Fibroblast of peridontal ligament (primary cell): ENCODE measurements at regions not wholly inside any gene's neighbourhood (a gene's known extent, or its start where the extent isn't known, plus 50 kb on each side); places are given as distances from the start of the nearest gene placed in this dataset.

Source experiments
- DNase-seq: peaks from one replicate; pipeline ENCODE4 v3.0.0-alpha.2; 2010; ENCODE audit errors: extremely low read depth

DNA sequence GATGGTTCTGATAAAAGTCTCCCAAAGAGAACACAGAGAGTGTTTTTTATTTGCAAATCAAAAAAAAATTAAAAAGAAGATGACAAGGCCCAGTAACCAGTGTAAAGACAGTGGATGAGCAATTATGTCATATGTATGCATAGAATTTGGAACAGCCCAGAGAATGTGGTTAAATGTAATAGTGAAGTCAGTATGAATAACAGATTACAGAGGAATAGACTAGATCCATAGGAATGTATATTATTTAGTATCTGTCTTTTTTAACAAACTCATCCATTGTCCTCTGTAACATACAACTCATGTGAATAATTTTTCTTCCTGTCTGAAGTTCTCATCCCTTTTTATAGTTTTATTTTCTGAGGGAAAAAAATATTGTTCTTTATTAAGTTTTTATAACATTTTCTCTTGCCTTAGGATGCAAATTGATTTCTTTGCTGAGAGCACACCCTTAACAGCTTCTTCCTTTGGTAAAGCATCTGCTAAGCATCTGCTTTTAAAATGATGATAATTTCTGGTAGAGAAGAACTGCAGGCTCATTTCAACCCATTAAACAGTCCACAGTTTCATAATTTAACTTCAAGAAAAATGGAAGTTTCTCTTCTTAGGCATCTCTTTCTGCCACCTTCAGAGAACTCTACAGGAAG lies 266.5 kb upstream of the MTNR1B start:
- peak; percentile 21 for DNase-seq

DNA sequence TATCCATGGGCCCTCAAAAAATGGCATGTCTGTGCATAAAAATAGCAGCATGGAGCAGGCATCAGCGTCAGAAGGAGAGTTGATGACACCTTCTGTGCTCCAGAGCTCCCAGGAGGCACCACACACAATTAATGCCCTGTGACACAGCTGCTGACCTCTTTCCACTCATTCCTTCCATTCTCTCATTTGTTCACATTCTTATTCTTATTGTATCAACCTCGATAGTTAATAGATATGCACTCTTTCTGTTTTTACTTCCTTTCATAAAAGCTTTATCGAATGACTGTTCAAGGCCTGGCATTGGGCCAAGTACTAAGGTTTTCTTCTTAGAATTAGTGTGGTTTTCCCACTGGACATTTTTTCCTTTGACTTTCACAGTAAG lies 266.0 kb upstream of the MTNR1B start:
- no peak for DNase-seq

DNA sequence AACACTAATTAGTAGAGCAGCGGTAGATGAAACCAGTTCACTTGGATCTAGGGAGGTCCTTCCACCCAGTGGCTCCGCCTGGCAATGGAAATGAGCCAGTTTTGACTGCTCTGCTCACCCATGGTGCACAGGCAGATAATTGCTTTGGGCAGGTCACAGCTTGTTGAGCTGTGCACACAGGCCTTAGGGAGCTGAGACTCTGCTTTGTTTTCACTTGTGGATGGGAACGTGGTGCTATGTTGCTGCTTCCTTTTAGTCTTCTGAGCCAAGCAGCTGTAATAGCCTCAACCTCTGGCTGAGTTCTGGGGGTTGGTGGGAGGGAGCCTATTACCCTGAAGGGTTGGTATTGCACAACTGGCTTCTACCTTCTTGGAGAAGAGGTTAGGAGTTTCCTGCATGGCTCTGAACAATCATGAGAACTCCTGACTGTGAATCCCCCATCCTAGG lies 262.3 kb upstream of the MTNR1B start:
- no peak for DNase-seq

DNA sequence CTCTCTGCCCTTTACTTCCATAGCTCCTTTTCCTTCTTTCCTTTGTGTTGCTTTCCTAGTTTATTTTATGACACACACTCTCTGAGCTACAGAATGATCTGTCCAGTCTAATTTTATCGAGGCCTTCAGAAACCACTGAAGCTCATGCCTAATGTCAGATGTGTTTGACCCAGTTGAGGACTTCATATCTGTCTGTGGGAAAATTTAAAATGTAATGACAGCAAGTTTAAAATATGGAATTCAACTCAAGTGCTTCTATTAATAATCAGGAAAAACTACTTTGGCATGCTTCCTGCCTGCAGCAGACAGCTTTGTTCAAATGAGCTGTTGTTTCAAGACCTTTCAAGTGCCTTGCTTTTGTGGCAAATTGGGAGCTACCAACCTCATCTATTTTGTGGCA lies 261.8 kb upstream of the MTNR1B start:
- no peak for DNase-seq

DNA sequence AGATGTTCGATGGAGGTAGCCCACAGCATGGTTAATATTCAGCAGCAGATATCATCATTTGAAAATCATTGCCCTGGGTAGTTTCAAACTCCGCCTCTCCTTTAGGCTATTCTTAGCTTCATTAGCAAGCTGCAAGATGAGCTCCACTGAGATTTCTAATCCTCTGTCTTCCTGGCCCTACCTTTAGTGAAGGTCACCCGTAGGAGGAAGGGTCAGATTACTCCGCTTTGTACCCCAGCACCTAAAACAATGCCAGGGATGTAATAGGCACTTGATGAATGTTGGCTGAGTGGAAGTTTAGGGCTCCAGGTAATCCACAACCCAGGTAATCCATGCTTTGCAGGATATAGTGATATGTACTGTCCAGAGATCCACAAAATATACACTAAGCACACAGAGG lies 260.1 kb upstream of the MTNR1B start:
- no peak for DNase-seq

DNA sequence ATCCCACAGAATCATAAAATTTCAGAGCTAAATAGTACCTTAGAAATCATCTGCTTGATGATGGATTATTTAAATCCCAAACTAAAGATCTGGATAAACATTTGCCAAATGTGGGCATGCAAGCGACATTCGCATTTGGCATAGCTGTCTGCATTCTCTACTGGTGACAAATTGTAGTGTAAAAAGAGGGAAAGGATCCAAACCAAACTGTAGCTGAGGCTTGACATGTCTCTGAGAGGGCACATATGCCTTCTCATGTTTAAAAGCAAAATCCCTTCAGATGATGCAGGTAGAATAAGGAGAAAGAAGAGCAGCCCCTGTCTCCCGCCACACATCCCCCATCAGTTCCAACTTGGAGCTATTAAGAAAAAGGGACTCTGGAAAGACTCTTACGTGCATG lies 257.5 kb upstream of the MTNR1B start:
- no peak for DNase-seq

DNA sequence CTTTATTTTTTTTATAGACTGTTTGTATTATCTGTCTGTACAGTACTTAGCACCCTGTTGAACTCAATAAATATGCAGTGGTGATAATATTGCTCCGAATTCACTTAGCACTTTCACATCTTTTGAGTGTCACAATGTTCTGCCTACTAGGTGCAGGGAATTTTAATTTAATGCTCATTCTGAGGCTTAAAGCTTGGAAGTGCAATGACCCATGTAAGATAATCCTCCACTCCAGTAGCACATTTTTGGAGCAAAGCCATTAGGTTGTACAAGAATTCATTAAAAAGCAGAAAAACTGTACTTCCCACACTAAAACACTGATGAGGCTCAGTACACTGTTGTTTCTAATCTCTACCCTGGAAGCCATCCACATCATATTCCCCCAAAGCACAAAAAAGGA lies 255.3 kb upstream of the MTNR1B start:
- no peak for DNase-seq

DNA sequence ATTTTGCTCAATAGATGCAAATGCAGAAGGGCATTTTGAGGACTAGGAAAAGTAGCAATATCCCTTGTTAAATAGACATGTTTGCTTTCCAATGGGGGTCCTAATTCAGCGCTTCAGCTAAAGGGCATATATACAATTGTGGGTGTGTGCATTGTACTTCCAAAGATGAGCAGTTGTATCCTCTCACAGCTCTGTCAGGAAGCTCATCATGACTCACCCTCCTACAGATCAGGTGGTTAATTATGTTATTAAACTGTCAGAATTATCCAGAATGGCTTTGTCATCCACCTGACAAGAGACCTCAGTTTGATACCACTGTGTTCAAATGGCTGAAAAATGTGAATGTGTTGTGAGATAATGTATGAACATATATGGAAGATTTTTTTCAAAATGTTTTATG lies 252.2 kb upstream of the MTNR1B start:
- no peak for DNase-seq

DNA sequence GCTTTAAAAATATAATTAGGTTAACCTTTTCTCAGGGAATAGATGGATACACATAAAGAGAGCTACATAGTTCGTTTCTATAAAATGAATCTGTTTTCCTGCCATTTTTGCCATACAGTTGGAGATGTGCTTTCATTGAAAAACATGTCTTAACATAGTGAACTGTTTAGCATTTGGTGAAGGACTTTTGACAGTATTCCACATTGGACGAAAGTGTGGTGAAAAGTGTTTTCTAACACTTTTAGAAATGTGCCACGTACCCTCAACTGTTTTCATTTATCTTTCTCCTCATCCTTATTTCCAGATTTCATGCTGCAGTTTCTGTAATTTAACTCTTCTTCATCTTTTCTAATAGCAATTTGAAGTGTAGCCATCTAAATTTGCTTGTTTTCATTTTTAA lies 249.1 kb upstream of the MTNR1B start:
- DNase-seq, result no peak

DNA sequence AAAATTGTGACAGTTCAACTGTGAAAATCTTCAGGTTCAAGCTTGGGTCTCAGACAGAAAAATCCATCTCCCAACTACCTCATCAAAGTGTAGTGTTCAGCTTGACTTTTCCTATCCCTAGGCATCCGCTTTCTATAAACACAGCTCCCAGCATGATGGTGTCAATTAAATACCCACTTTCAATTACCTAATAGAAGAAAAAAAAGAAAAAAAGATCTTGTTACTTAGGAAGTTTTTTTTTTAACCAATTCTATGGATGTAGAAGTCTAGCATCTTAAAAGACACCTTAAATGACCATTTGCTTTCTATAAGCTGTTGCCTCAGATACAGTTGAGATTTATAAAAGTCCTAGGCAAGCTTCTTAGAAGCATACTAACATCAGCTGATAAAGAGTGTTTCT lies 244.1 kb upstream of the MTNR1B start:
- DNase-seq, result no peak

DNA sequence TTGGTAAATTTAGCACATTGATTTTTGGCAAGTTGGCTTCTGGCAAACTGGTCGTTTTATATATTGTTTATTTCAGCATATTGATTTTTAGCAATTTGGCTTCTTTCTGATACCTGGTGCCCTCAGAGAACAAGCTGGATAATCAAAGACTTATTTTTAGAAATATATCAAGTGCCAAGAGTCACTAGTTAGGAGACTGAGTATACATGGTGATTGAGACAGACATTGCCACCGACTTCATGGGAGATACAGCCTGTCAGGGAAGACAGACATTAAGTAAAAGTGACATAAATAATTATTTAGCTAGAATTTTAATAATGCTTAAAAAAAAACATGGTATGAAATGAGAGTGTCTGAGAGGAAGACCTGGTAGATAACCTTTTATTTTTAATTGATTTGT lies 242.3 kb upstream of the MTNR1B start:
- no peak for DNase-seq

DNA sequence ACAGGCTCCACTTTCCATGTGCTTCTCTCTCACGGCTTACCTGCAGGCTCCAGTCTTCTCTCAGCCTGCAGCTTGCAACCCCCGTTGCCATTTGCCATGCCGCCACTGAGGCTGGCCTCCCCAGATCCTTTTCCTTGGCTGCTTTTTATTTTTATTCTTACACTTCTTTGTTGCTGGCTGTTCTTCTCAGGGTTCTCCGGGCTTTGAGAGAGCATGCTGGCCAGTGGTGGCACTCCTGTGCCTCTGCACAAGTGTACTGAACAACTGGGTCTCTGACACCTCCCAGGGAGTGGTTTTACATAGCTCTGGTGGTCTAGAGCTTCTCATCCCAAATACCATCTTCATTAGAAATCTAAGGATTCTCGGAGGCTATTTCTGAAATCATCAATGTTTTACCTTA lies 241.7 kb upstream of the MTNR1B start:
- no peak for DNase-seq

DNA sequence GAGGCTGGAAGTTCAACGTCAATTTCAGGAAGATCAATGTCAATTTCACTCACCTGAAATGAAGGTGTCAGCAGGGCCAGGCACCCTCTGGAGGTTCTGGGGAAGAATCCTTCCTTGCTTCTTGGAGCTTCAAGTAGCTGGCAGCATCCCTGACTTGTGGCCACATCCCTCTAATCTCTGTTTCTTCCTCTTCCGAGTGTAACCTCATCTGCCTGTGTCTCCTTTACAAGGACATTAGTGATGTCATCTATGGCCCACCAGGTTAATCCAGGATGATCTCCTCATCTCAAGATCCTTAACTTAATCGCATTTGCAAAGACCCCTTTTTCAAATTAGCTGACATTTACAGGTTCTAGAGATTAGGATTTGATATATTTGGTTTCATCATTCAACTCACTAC lies 240.8 kb upstream of the MTNR1B start:
- no peak for DNase-seq

DNA sequence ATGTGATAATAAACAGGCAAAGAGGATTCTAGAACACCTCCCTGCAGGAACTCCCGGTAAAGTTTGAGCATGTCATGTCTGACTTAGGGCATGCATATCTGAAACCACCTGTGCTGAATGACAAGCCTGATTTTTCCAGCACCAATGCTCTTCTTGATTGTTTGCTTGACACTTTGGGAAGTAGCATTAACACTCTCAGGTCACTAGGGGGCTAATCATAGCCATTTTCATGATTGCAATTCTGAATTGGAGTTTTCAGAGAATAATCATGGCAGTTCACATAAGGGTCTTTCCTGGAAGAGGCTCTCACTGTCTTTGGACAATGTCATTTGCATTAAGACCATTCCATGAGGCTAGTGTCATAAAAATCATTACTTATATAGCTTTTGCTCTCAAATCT lies 234.4 kb upstream of the MTNR1B start:
- DNase-seq, result no peak

DNA sequence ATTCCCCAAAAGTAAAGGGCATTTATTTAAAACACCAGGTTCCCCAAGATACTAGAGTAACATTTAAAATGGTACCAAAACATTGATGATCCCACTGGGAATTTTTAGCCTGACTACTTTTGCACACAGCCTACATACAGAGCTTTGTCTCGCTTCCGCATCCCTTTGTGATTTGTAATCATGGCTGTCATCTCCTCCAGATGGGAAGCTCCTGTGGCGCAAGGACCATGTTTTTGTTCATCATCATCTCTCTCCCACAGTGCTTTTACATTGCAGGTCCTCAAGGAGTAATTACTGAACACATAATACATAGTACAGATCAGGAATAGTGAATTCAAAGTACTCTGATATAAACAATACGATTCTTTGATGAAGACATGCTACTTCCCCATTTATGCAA lies 231.2 kb upstream of the MTNR1B start:
- DNase-seq, result no peak

DNA sequence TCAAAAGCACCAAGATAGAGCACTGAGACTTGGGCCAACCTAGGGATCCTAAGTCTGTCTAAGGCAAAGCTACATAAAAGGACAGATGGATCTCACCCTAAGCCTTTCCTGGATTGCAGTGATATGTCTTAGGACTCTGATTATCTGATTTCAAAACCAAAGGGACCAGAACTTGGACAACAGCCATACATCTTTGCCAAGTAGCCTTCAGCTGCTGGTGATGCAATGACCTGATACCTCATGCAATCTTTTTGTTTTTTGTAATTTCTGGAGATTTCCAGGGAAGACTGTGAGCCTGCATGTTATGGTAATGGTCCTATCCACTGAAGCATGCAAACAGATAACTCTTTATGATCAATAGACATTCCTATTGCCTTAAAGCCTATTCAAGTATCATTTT lies 230.4 kb upstream of the MTNR1B start:
- peak; percentile 57 for DNase-seq

DNA sequence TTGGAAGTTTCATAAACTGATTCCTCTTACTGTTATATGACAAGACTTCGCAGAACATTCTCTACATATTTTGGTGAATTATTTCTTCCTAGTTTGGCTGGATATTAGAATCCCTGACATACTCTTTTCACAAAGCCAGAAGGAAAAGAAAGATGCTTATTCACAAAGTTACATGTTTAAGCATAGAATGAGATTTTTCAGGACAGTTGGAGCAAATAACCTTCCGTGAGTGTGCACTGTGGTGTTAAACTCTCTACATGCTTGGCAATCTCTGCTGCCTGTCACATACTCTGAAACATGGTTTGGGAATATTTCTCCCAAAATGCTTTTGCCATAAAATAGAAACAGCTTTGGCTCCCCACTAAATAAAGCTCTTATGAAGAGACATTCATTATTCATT lies 230.0 kb upstream of the MTNR1B start:
- no peak for DNase-seq

DNA sequence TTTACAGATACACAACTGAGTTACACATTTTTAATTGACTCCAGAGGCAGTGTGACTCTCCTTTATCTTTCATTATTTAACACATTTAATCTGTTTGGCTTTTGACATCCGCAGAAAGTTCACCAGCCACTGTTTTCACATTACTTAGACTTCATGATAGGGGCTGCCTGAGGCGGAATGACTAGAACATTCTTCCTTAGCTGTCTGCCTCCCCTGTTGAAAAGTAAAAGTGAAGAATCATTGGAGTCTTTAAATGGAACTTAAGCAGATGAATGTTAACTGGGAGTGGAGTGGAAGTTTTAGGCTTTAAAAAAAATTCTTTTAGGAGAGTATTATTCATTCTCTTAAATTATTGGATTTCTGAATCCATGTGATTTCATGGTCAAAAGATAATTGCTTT lies 229.2 kb upstream of the MTNR1B start:
- DNase-seq, result no peak

DNA sequence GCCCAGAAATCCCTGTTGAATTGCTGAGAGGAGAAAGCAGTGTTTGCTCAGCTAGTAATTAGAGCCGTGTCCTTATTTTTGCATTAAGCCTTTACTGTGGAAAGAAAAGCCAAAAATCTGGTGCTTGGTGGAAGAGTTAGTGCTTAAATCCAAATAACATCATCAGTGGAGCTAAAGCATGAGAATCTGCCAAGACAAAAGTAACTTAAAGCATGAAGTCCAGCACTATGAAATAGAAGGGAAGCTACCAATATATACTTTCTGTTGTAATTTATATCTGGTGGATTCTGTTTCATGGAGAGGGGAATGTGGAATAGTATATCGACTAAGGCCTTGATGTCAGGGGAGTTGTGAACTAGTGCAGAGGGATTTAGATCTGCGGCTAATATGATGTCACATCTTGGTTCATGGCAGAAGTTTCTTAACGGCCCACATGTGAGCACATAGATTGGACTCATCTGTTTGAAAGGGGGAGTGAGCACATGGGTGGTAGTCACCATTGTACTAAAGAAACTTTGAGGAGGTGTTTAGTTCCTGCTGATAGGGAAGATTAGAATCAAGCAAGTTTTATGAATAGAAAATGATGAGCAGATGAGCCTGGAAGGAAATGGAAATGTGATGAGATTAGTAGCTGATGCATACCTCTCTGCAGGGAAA lies 224.4 kb upstream of the MTNR1B start:
- no peak for DNase-seq

DNA sequence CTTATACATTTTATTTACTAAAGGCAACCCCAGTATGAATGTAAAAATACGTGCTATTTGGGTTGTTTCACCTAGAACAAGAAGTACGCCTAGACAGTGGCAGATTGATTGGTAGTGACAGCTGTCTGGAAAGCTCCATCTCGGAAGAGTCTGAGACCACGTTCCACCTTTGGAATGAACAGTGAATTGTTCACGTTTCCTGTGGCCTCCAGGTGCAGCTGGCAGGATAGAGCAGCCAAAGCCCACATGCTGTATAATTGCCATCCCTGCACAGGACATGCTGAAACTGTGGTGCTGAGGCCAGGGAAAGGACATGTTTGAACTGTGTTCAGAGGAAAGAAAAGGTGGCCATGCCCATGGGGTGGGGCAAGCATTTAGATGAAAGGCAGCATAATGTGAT lies 218.7 kb upstream of the MTNR1B start:
- DNase-seq, result no peak

DNA sequence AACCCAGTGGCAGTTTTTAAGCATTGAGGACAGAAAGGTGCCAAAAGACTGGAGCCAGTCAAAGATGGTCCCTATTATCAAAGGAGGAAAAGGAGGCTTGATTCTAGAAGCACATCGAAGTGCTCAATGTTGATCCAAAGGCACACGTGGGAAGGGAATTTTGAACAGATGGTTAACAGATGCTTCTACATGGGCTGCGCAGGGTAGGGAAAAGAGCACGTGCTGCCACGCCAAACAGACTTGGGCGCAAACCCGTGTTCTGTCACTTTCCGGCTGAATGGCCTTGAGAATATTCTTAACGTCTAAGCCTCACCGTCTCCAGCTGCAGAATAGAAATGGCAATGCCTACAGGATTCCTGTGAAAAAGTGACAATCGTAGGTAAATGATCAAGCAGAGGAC lies 217.9 kb upstream of the MTNR1B start:
- DNase-seq, result no peak

DNA sequence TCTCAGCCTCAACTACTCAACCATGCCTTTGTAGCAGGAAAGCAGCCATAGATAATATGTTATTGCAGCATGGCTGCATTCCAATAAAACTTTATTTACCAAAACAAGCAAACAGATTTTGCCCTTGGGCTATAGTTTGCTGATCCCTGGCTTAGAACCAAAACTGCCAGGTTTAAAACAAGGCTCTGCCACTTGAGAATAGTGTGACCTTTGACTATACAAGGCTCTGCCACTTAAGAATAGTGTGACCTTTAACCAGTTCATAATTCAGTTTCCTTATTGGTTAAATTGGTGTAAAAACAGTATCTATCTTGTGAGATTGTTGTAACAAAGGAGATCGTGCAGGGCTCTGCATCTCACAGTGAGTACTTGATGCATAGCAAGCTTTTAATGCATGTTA lies 217.3 kb upstream of the MTNR1B start:
- no peak for DNase-seq

DNA sequence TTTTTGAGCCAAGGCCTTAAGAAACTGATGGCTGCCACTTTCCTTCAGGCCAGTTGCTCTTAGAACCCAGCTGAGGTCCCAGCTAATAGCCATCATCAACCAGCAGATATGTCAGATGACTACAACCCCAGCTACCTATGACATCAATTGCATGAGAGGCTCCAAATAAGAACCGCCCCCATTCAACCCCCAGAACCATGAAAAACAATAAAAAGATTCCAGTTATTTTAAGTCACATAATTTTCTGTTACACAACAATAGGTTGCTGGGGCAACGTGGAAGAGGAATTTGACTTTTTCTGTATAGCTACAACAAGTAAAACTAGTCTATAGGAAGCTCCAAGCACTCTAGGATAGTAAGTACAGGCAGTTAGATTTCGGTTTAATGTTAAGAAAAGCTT lies 216.3 kb upstream of the MTNR1B start:
- DNase-seq, result no peak

DNA sequence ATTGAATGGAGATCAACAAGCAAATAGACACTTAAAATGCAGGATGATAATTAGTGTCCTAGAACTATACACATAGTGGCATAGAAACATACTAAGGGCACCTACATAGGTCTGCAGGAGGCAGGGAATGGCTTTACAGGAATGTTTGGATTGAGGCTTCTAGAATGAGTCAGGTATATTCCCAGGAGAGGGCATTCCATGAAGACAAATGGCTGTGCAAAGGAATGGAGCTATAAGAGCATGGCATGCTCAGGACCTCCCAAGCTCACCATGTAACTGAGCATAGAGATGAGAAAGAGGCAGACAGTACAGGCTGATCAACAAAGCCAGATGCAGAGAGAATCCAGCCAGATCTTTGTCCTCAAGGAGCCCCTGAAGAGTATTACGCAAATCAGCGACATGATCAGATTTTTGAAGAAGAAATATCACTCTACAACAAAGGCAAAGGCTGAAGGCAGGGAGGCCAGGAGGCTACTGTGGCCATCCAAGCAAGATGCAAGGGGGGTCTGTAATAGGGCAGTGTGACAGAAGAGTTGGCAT lies 211.1 kb upstream of the MTNR1B start:
- no peak for DNase-seq
